Prostate gland (tissue), 2 donors: ENCODE measurements at regions not wholly inside any gene's neighbourhood (a gene's known extent, or its start where the extent isn't known, plus 50 kb on each side); places are given as distances from the start of the nearest gene placed in this dataset.

Source experiments
- DNase-seq: peaks from one replicate; pipeline ENCODE4 v3.0.0-alpha.2; 2019; ENCODE audit warnings: low spot score
- H3K27ac ChIP-seq, 2 donors: fragments of 200-600 bp; sonication (generic); 2 replicates each; pipeline ENCODE4 v1.5.1; 2017 to 2019
- H3K27me3 ChIP-seq: fragments of 200-600 bp; sonication (generic); replicated peaks from 2 replicates; pipeline ENCODE4 v1.5.1; 2019; ENCODE audit not compliant: insufficient read depth
- H3K36me3 ChIP-seq, 2 donors: fragments of 200-600 bp; sonication (generic); 1 replicate in 1 of 2; 2 replicates in 1 of 2; pipeline versions ENCODE4 v1.5.1 to v1.8.1; 2017 to 2019
- H3K4me1 ChIP-seq: fragments of 200-600 bp; sonication (generic); replicated peaks from 2 replicates; pipeline ENCODE4 v1.5.1; 2019
- H3K4me3 ChIP-seq, 2 donors: fragments of 200-600 bp; sonication (generic); 2 replicates each; pipeline ENCODE4 v1.5.1; 2017 to 2019
- H3K9me3 ChIP-seq: fragments of 200-600 bp; sonication (generic); 2 replicates; pipeline ENCODE4 v1.5.1; 2017
- POLR2A ChIP-seq: fragments of 450-650 bp; IDR thresholded peaks from one replicate; pipeline ENCODE4 v1.6.1; 2016; ENCODE audit warnings: antibody characterized with exemption, mild to moderate bottlenecking
- POLR2AphosphoS5 ChIP-seq: sonication (generic); formaldehyde crosslinking; IDR thresholded peaks from one replicate; pipeline ENCODE4 v1.6.1; 2017; ENCODE audit warnings: antibody characterized with exemption
- WGBS: methylation state at CpG from one replicate; pipeline ENCODE4 v1.1.5; 2018; 5-methylcytosine and 5-hydroxymethylcytosine counted together
- intact Hi-C: fragments of 100-400 bp; cut with DNase I; formaldehyde crosslinking; loops from one replicate; pipeline ENCODE4 v1.14.2; 2022
- TF ChIP-seq, protein P1 (sequence below), 4 experiments: fragments of 200-600 bp in 2 of 4; fragments of 450-650 bp in 2 of 4; sonication (generic) in 2 of 4; IDR thresholded peaks; 1 replicate in 3 of 4; 2 replicates in 1 of 4; pipeline ENCODE4 v1.5.1; 2016 to 2019; ENCODE audit warnings: antibody characterized with exemption in 4 of 4, mild to moderate bottlenecking in 2 of 4, moderate library complexity in 2 of 4

GRCh38 chr5:114296191-114296590 is 65.7 kb upstream of the KCNN2 start:
- TF ChIP-seq, protein P1, sequence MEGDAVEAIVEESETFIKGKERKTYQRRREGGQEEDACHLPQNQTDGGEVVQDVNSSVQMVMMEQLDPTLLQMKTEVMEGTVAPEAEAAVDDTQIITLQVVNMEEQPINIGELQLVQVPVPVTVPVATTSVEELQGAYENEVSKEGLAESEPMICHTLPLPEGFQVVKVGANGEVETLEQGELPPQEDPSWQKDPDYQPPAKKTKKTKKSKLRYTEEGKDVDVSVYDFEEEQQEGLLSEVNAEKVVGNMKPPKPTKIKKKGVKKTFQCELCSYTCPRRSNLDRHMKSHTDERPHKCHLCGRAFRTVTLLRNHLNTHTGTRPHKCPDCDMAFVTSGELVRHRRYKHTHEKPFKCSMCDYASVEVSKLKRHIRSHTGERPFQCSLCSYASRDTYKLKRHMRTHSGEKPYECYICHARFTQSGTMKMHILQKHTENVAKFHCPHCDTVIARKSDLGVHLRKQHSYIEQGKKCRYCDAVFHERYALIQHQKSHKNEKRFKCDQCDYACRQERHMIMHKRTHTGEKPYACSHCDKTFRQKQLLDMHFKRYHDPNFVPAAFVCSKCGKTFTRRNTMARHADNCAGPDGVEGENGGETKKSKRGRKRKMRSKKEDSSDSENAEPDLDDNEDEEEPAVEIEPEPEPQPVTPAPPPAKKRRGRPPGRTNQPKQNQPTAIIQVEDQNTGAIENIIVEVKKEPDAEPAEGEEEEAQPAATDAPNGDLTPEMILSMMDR (IDR thresholded peaks at IDR 0.05) = no peak
- TF ChIP-seq POLR2AphosphoS5 = no peak
- TF ChIP-seq POLR2A = no peak
- H3K4me3 ChIP-seq = no peak overlapping the region
- H3K27ac ChIP-seq = no peak overlapping the region
- intact Hi-C loops = no loop called here
- no peaks in the 10 kb centered on the region for H3K4me1 ChIP-seq
- DNase-seq = no peak
- 71% methylated on average over 1 of the region's 1 CpG for WGBS
- H3K27me3 ChIP-seq = peaks cover 2% of the 10 kb centered on the region
- H3K36me3 ChIP-seq = no peaks in the 10 kb centered on the region
- no peaks in the 10 kb centered on the region for H3K9me3 ChIP-seq

- DNase-seq = no peak
- H3K27ac ChIP-seq = no peak overlapping the region
- H3K27me3 ChIP-seq = peaks cover 2% of the 10 kb centered on the region
- H3K4me3 ChIP-seq = no peak overlapping the region
- TF ChIP-seq POLR2AphosphoS5 (no peak), POLR2A (no peak)
- TF ChIP-seq, protein P1 (IDR thresholded peaks at IDR 0.05) = no peak
- H3K36me3 ChIP-seq = no peaks in the 10 kb centered on the region
- intact Hi-C loops = no loop called here
- H3K9me3 ChIP-seq = no peaks in the 10 kb centered on the region
- H3K4me1 ChIP-seq = no peaks in the 10 kb centered on the region
- 62% methylated on average over 3 of the region's 3 CpGs for WGBS
Observed at GRCh38 chr5:114297915-114298314, 64.0 kb upstream of the KCNN2 start.

GRCh38 chr5:114305402-114306207 is 56.3 kb upstream of the KCNN2 start:
- Histone ChIP-seq H3K36me3 (no peaks in the 10 kb centered on the region), H3K27ac (no peak overlapping the region), H3K27me3 (no peaks in the 10 kb centered on the region), H3K4me1 (no peaks in the 10 kb centered on the region), H3K4me3 (no peak overlapping the region), H3K9me3 (no peaks in the 10 kb centered on the region)
- WGBS = 64% methylated on average over 1 of the region's 1 CpG
- DNase-seq = no peak
- intact Hi-C loops = loop anchor here (5.0 to 10.0 kb wide), 3 partner anchors 142 to 501 kb away; no protein-coding TSS in a partner anchor
- TF ChIP-seq, protein P1 (IDR thresholded peaks at IDR 0.05) = peak in 3 of 4 experiments; percentile 15 to 22 (median 21)
- TF ChIP-seq POLR2AphosphoS5 = no peak

- Histone ChIP-seq H3K36me3 (no peaks in the 10 kb centered on the region), H3K9me3 (no peaks in the 10 kb centered on the region), H3K27me3 (no peaks in the 10 kb centered on the region), H3K4me3 (no peak overlapping the region), H3K4me1 (no peaks in the 10 kb centered on the region), H3K27ac (no peak overlapping the region)
- intact Hi-C loops = loop anchor here (5.0 to 10.0 kb wide), 3 partner anchors 139 to 503 kb away; no protein-coding TSS in a partner anchor
- WGBS = 77% methylated on average over 1 of the region's 1 CpG
- DNase-seq = no peak
- TF ChIP-seq, protein P1 (IDR thresholded peaks at IDR 0.05) = no peak
- no peak for TF ChIP-seq POLR2AphosphoS5
- no peak for TF ChIP-seq POLR2A
Observed at GRCh38 chr5:114308017-114308416, 53.9 kb upstream of the KCNN2 start.

GRCh38 chr5:114308508-114308907 is 53.4 kb upstream of the KCNN2 start:
- Histone ChIP-seq H3K27me3 (no peaks in the 10 kb centered on the region), H3K4me1 (no peaks in the 10 kb centered on the region), H3K9me3 (no peaks in the 10 kb centered on the region), H3K36me3 (no peaks in the 10 kb centered on the region), H3K27ac (no peak overlapping the region), H3K4me3 (no peak overlapping the region)
- WGBS = 94% methylated on average over 1 of the region's 1 CpG
- intact Hi-C loops = loop anchor here (5.0 to 10.0 kb wide), 3 partner anchors 139 to 504 kb away; no protein-coding TSS in a partner anchor
- no peak for TF ChIP-seq POLR2A
- TF ChIP-seq POLR2AphosphoS5 = no peak
- TF ChIP-seq, protein P1 (IDR thresholded peaks at IDR 0.05) = no peak
- no peak for DNase-seq
